ENCODE measurements at regions not wholly inside any gene's neighbourhood (a gene's known extent, or its start where the extent isn't known, plus 50 kb on each side); places are given as distances from the start of the nearest gene placed in this dataset.

- TF ChIP-seq TAF1 (IDR thresholded peaks at IDR 0.05; ENCODE audit: borderline replicate concordance, low read depth, low read length) = no peak
- TF ChIP-seq GABPA (IDR thresholded peaks at IDR 0.05; ENCODE audit: low read depth) = no peak
- TF ChIP-seq FOSL2 (IDR thresholded peaks at IDR 0.05; ENCODE audit: borderline replicate concordance, low read depth) = no peak
- TF ChIP-seq FOXJ3 (CRISPR knock-in tag; IDR thresholded peaks at IDR 0.05) = no peak
- no peak for TF ChIP-seq RAD21 (IDR thresholded peaks at IDR 0.05; ENCODE audit: low read length)
- no peak for TF ChIP-seq CTCF (IDR thresholded peaks at IDR 0.05)
- no peak for TF ChIP-seq MXI1 (IDR thresholded peaks at IDR 0.05; ENCODE audit: low read depth, low read length)
- no peak for TF ChIP-seq ELF1 (IDR thresholded peaks at IDR 0.05)
- no peak for TF ChIP-seq RCOR1 (IDR thresholded peaks at IDR 0.05; ENCODE audit: low read length)
- TF ChIP-seq EP300 (IDR thresholded peaks at IDR 0.05; ENCODE audit: borderline replicate concordance in 1 of 2, low read depth in 1 of 2, low read length in 1 of 2) = no peak
- no peak for TF ChIP-seq IRF3 (IDR thresholded peaks at IDR 0.05; ENCODE audit: low read depth, low read length)
- no peak for TF ChIP-seq FOXM1 (IDR thresholded peaks at IDR 0.05; ENCODE audit: low read depth)
- no peak for TF ChIP-seq JUND (IDR thresholded peaks at IDR 0.05)
- TF ChIP-seq POLR2AphosphoS5 (IDR thresholded peaks at IDR 0.05; ENCODE audit: low read depth, low read length) = no peak
- no peak for TF ChIP-seq NFIC (IDR thresholded peaks at IDR 0.05; ENCODE audit: borderline replicate concordance)
- no peak for TF ChIP-seq USF2 (IDR thresholded peaks at IDR 0.05; ENCODE audit: borderline replicate concordance, low read depth, low read length)
- TF ChIP-seq USF1 (IDR thresholded peaks at IDR 0.05; ENCODE audit: borderline replicate concordance, low read depth) = no peak
- Histone ChIP-seq H3K79me2 (ENCODE audit: insufficient read depth) (no peaks in the 10 kb centered on the region), H3K9me3 (no peaks in the 10 kb centered on the region), H3K9me2 (no peaks in the 10 kb centered on the region), H3K9ac (no peak overlapping the region), H3K36me3 (replicated peaks in 1 of 2; ENCODE audit: control insufficient read depth in 1 of 2, insufficient read depth in 2 of 2, low read length in 1 of 2) (no peaks in the 10 kb centered on the region), H3K4me3 (ENCODE audit: low read depth in 2 of 2, low read length in 1 of 2) (no peak overlapping the region), H3F3A (replicated peaks; ENCODE audit: insufficient read depth) (no peaks in the 10 kb centered on the region), H3K27me3 (ENCODE audit: insufficient read depth) (peaks cover 67% of the 10 kb centered on the region), H4K20me1 (ENCODE audit: insufficient read depth) (no peaks in the 10 kb centered on the region), H2AFZ (ENCODE audit: low read depth) (no peak overlapping the region), H3K27ac (ENCODE audit: low read depth in 2 of 2, low read length in 1 of 2) (no peak overlapping the region), H3K4me2 (no peak overlapping the region), H3K4me1 (ENCODE audit: control insufficient read depth in 1 of 2, insufficient read depth in 2 of 2, low read depth in 1 of 2, low read length in 1 of 2) (no peaks in the 10 kb centered on the region)
- ChIA-PET CTCF (interaction anchor here (2.5 to 6.4 kb wide), 3 partner anchors 17 to 237 kb away, joined by 8 to 88 read pairs (median 21); no protein-coding TSS in a partner anchor), POLR2A (no interaction called here)
- no peak for DNase-seq
- 6% methylated on average over 2 of the region's 2 CpGs for WGBS (ENCODE audit: low lambda C conversion rate)
Measured at GRCh38 chr12:4039931-4040330, 166.7 kb upstream of the PARP11 start.
